ENCODE measurements at regions not wholly inside any gene's neighbourhood (a gene's known extent, or its start where the extent isn't known, plus 50 kb on each side); places are given as distances from the start of the nearest gene placed in this dataset.

GRCh38 chr7:4399121-4399520 is 283.0 kb upstream of the FOXK1 start:
- Histone ChIP-seq H2AFZ (ENCODE audit: low read length) (no peak overlapping the region), H3K9me3 (ENCODE audit: low read length) (no peaks in the 10 kb centered on the region)
- no TSS peak for BruUV-seq (replicated peaks)

DNA sequence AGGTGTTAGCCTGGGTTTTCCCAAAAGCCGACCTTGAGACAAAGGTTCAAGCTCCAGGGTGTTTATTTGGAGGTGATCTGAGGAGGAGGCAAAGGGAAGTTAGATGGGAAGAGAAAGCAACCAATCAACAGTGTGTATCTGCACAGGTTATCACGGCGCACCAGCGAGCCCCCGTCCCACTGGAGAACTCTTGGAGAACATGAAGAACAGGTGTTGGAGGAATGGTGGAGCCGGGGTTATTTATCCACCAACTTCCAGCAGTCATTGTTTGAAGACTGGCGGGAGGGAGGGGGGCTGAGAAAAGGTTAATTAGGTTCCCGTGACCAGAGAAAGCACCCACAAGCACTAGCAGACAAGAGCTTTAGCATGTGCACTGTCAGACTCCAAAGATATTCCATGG is 282.5 kb upstream of the FOXK1 start:
- ChIA-PET POLR2A (ENCODE audit: unreplicated experiment) (no interaction called here), CTCF (no interaction called here)

More at GRCh38 chr7:4399121-4399520, 283.0 kb upstream of the FOXK1 start:
- Histone ChIP-seq H4K20me1 (ENCODE audit: low read length) (no peaks in the 10 kb centered on the region), H3K36me3 (ENCODE audit: low read depth, low read length) (no peaks in the 10 kb centered on the region), H3K79me2 (ENCODE audit: low read length) (no peaks in the 10 kb centered on the region), H3K4me3 (ENCODE audit: low read length) (no peak overlapping the region), H3K27ac (ENCODE audit: low read length) (no peak overlapping the region), H3K9me2 (replicated peaks; ENCODE audit: low read length) (no peaks in the 10 kb centered on the region), H3K4me1 (ENCODE audit: insufficient read depth, low read length) (no peaks in the 10 kb centered on the region), H3K27me3 (ENCODE audit: low read length) (no peaks in the 10 kb centered on the region), H3K4me2 (ENCODE audit: low read length) (no peak overlapping the region), H3K9ac (ENCODE audit: low read length) (no peak overlapping the region), H3F3A (ENCODE audit: low read length, unreplicated experiment) (no peaks in the 10 kb centered on the region)
- CTCF ChIA-PET, result no interaction called here
- DNase-seq (no peak), ATAC-seq (no peak)
- TF ChIP-seq EZH2phosphoT487 (IDR thresholded peaks at IDR 0.05; ENCODE audit: borderline replicate concordance, low read length) (no peak), EZH2 (IDR thresholded peaks at IDR 0.05; ENCODE audit: low read length, unreplicated experiment) (no peak)
- TF ChIP-seq, protein P1, sequence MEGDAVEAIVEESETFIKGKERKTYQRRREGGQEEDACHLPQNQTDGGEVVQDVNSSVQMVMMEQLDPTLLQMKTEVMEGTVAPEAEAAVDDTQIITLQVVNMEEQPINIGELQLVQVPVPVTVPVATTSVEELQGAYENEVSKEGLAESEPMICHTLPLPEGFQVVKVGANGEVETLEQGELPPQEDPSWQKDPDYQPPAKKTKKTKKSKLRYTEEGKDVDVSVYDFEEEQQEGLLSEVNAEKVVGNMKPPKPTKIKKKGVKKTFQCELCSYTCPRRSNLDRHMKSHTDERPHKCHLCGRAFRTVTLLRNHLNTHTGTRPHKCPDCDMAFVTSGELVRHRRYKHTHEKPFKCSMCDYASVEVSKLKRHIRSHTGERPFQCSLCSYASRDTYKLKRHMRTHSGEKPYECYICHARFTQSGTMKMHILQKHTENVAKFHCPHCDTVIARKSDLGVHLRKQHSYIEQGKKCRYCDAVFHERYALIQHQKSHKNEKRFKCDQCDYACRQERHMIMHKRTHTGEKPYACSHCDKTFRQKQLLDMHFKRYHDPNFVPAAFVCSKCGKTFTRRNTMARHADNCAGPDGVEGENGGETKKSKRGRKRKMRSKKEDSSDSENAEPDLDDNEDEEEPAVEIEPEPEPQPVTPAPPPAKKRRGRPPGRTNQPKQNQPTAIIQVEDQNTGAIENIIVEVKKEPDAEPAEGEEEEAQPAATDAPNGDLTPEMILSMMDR (conservative IDR thresholded peaks at IDR 0.05; ENCODE audit: low read depth, low read length), result no peak
- intact Hi-C loops (cut with micrococcal nuclease), result no loop called here
- POLR2A ChIA-PET (ENCODE audit: unreplicated experiment), result no interaction called here

More for the DNA sequence above, 282.5 kb upstream of the FOXK1 start:
- Histone ChIP-seq H3K9me2 (replicated peaks; ENCODE audit: low read length) (no peaks in the 10 kb centered on the region), H3K9me3 (ENCODE audit: low read length) (no peaks in the 10 kb centered on the region), H3K4me3 (ENCODE audit: low read length) (no peak overlapping the region), H3K9ac (ENCODE audit: low read length) (no peak overlapping the region), H3K27me3 (ENCODE audit: low read length) (no peaks in the 10 kb centered on the region), H3K79me2 (ENCODE audit: low read length) (no peaks in the 10 kb centered on the region), H4K20me1 (ENCODE audit: low read length) (no peaks in the 10 kb centered on the region), H3K27ac (ENCODE audit: low read length) (no peak overlapping the region), H3F3A (ENCODE audit: low read length, unreplicated experiment) (no peaks in the 10 kb centered on the region), H3K4me1 (ENCODE audit: insufficient read depth, low read length) (no peaks in the 10 kb centered on the region), H3K4me2 (ENCODE audit: low read length) (no peak overlapping the region), H2AFZ (ENCODE audit: low read length) (no peak overlapping the region), H3K36me3 (ENCODE audit: low read depth, low read length) (no peaks in the 10 kb centered on the region)
- no peak for ATAC-seq
- intact Hi-C loops (cut with micrococcal nuclease), result no loop called here
- BruUV-seq (replicated peaks), result no TSS peak
- no peak for DNase-seq
- no peak for TF ChIP-seq EZH2 (IDR thresholded peaks at IDR 0.05; ENCODE audit: low read length, unreplicated experiment)
- no peak for TF ChIP-seq EZH2phosphoT487 (IDR thresholded peaks at IDR 0.05; ENCODE audit: borderline replicate concordance, low read length)
- TF ChIP-seq, protein P1 (conservative IDR thresholded peaks at IDR 0.05; ENCODE audit: low read depth, low read length), result no peak
